ENCODE measurements at regions not wholly inside any gene's neighbourhood (a gene's known extent, or its start where the extent isn't known, plus 50 kb on each side); places are given as distances from the start of the nearest gene placed in this dataset.
A peak's percentile ranks its signal among the peaks of the same experiment; 100 is the strongest.

GRCh38 chr7:15972862-15973275, 286.4 kb upstream of the MEOX2 start:
- no peak for DNase-seq
- TF ChIP-seq CTCF (IDR thresholded peaks at IDR 0.05) = no peak

GRCh38 chr7:15967551-15967950, 281.1 kb upstream of the MEOX2 start:
- TF ChIP-seq CTCF (IDR thresholded peaks at IDR 0.05) = no peak

More at GRCh38 chr7:15972862-15973275, 286.4 kb upstream of the MEOX2 start:
- H3K9me3 Mint-ChIP-seq = no peaks in the 10 kb centered on the region
- H3K4me3 Mint-ChIP-seq = no peak overlapping the region
- H3K27ac Mint-ChIP-seq = no peak overlapping the region
- no peaks in the 10 kb centered on the region for H3K27me3 Mint-ChIP-seq (ENCODE audit: low read depth, poor library complexity)
- H3K4me1 Mint-ChIP-seq = peaks cover 9% of the 10 kb centered on the region
- no peaks in the 10 kb centered on the region for H3K36me3 Mint-ChIP-seq (ENCODE audit: low read depth)

GRCh38 chr7:15967121-15967520, 280.6 kb upstream of the MEOX2 start:
- Mint-ChIP-seq H3K27ac (no peak overlapping the region), H3K27me3 (ENCODE audit: low read depth, poor library complexity) (no peaks in the 10 kb centered on the region), H3K4me3 (no peak overlapping the region), H3K9me3 (no peaks in the 10 kb centered on the region), H3K36me3 (ENCODE audit: low read depth) (no peaks in the 10 kb centered on the region), H3K4me1 (peaks cover 7% of the 10 kb centered on the region)
- TF ChIP-seq CTCF (IDR thresholded peaks at IDR 0.05) = no peak
- no peak for DNase-seq

More at GRCh38 chr7:15967551-15967950, 281.1 kb upstream of the MEOX2 start:
- no peak for DNase-seq
- Mint-ChIP-seq H3K4me1 (peaks cover 8% of the 10 kb centered on the region), H3K36me3 (ENCODE audit: low read depth) (no peaks in the 10 kb centered on the region), H3K27me3 (ENCODE audit: low read depth, poor library complexity) (no peaks in the 10 kb centered on the region), H3K9me3 (no peaks in the 10 kb centered on the region), H3K4me3 (no peak overlapping the region), H3K27ac (no peak overlapping the region)

GRCh38 chr7:15963206-15963605, 276.7 kb upstream of the MEOX2 start:
- Mint-ChIP-seq H3K9me3 (peaks cover 6% of the 10 kb centered on the region), H3K27me3 (ENCODE audit: low read depth, poor library complexity) (no peaks in the 10 kb centered on the region), H3K27ac (peak overlapping the region; percentile 25), H3K4me3 (no peak overlapping the region), H3K36me3 (ENCODE audit: low read depth) (no peaks in the 10 kb centered on the region), H3K4me1 (peaks cover 7% of the 10 kb centered on the region)
- no peak for DNase-seq
- no peak for TF ChIP-seq CTCF (IDR thresholded peaks at IDR 0.05)

GRCh38 chr7:15954671-15955354, 268.3 kb upstream of the MEOX2 start:
- no peak overlapping the region for H3K4me3 Mint-ChIP-seq
- no peak for TF ChIP-seq CTCF (IDR thresholded peaks at IDR 0.05)
- H3K36me3 Mint-ChIP-seq (ENCODE audit: low read depth) = no peaks in the 10 kb centered on the region
- H3K27ac Mint-ChIP-seq = no peak overlapping the region
- no peak for DNase-seq
- peaks cover 14% of the 10 kb centered on the region for H3K9me3 Mint-ChIP-seq
- no peaks in the 10 kb centered on the region for H3K27me3 Mint-ChIP-seq (ENCODE audit: low read depth, poor library complexity)
- no peaks in the 10 kb centered on the region for H3K4me1 Mint-ChIP-seq

GRCh38 chr7:15950299-15950698, 263.8 kb upstream of the MEOX2 start:
- no peaks in the 10 kb centered on the region for H3K36me3 Mint-ChIP-seq (ENCODE audit: low read depth)
- DNase-seq = no peak
- H3K27me3 Mint-ChIP-seq (ENCODE audit: low read depth, poor library complexity) = no peaks in the 10 kb centered on the region
- no peaks in the 10 kb centered on the region for H3K9me3 Mint-ChIP-seq
- no peak for TF ChIP-seq CTCF (IDR thresholded peaks at IDR 0.05)
- H3K27ac Mint-ChIP-seq = no peak overlapping the region
- H3K4me3 Mint-ChIP-seq = no peak overlapping the region
- H3K4me1 Mint-ChIP-seq = no peaks in the 10 kb centered on the region
